ENCODE measurements at regions not wholly inside any gene's neighbourhood (a gene's known extent, or its start where the extent isn't known, plus 50 kb on each side); places are given as distances from the start of the nearest gene placed in this dataset.

GRCh38 chr12:17276196-17276595 lies 670.2 kb upstream of the LMO3 start:
- no peak for TF ChIP-seq POLR2A (IDR thresholded peaks at IDR 0.05)
- TF ChIP-seq CTCF (IDR thresholded peaks at IDR 0.05) = no peak
- no peak for TF ChIP-seq EP300 (IDR thresholded peaks at IDR 0.05; ENCODE audit: low read depth)
- TF ChIP-seq POLR2AphosphoS5 (IDR thresholded peaks at IDR 0.05) = no peak

All from transverse colon (tissue), 4 donors.